ENCODE measurements at regions not wholly inside any gene's neighbourhood (a gene's known extent, or its start where the extent isn't known, plus 50 kb on each side); places are given as distances from the start of the nearest gene placed in this dataset.

- TF ChIP-seq CREB1 (IDR thresholded peaks at IDR 0.05; ENCODE audit: low read depth) (no peak), TCF12 (IDR thresholded peaks at IDR 0.05; ENCODE audit: low read depth) (no peak), USF1 (IDR thresholded peaks at IDR 0.05) (no peak), REST (IDR thresholded peaks at IDR 0.05; ENCODE audit: low read depth) (no peak), FOXM1 (IDR thresholded peaks at IDR 0.05; ENCODE audit: borderline replicate concordance, low read depth) (no peak), ZBTB7A (IDR thresholded peaks at IDR 0.05; ENCODE audit: low read depth) (no peak), EP300 (IDR thresholded peaks at IDR 0.05; ENCODE audit: borderline replicate concordance) (no peak), YY1 (IDR thresholded peaks at IDR 0.05; ENCODE audit: low read depth) (no peak)
Measured at GRCh38 chr7:11221984-11222383, 248.3 kb downstream of the PHF14 start.

- TF ChIP-seq ZBTB7A (IDR thresholded peaks at IDR 0.05; ENCODE audit: low read depth), result no peak
- no peak for TF ChIP-seq EP300 (IDR thresholded peaks at IDR 0.05; ENCODE audit: borderline replicate concordance)
- TF ChIP-seq YY1 (IDR thresholded peaks at IDR 0.05; ENCODE audit: low read depth), result no peak
- TF ChIP-seq RAD21 (IDR thresholded peaks at IDR 0.05; ENCODE audit: low read depth), result no peak
- TF ChIP-seq REST (IDR thresholded peaks at IDR 0.05; ENCODE audit: low read depth), result no peak
- no peak for TF ChIP-seq CREB1 (IDR thresholded peaks at IDR 0.05; ENCODE audit: low read depth)
- no peak for TF ChIP-seq TCF12 (IDR thresholded peaks at IDR 0.05; ENCODE audit: low read depth)
- no peak for TF ChIP-seq FOXM1 (IDR thresholded peaks at IDR 0.05; ENCODE audit: borderline replicate concordance, low read depth)
- TF ChIP-seq CEBPB (IDR thresholded peaks at IDR 0.05), result no peak
- no peak for TF ChIP-seq TAF1 (IDR thresholded peaks at IDR 0.05; ENCODE audit: low read depth)
- TF ChIP-seq NFIC (IDR thresholded peaks at IDR 0.05), result no peak
- no peak for TF ChIP-seq USF1 (IDR thresholded peaks at IDR 0.05)
- no peak for TF ChIP-seq TEAD4 (IDR thresholded peaks at IDR 0.05)
- TF ChIP-seq MAX (IDR thresholded peaks at IDR 0.05), result no peak
- no peak for TF ChIP-seq EGR1 (IDR thresholded peaks at IDR 0.05)
Measured at GRCh38 chr7:11224535-11224934, 250.9 kb downstream of the PHF14 start.

- TF ChIP-seq FOXM1 (IDR thresholded peaks at IDR 0.05; ENCODE audit: borderline replicate concordance, low read depth) (no peak), REST (IDR thresholded peaks at IDR 0.05; ENCODE audit: low read depth) (no peak), RAD21 (IDR thresholded peaks at IDR 0.05; ENCODE audit: low read depth) (no peak), TAF1 (IDR thresholded peaks at IDR 0.05; ENCODE audit: low read depth) (no peak), EP300 (IDR thresholded peaks at IDR 0.05; ENCODE audit: borderline replicate concordance) (no peak), TCF12 (IDR thresholded peaks at IDR 0.05; ENCODE audit: low read depth) (no peak), ZBTB7A (IDR thresholded peaks at IDR 0.05; ENCODE audit: low read depth) (no peak), CEBPB (IDR thresholded peaks at IDR 0.05) (no peak), NFIC (IDR thresholded peaks at IDR 0.05) (no peak), MAX (IDR thresholded peaks at IDR 0.05) (no peak), CREB1 (IDR thresholded peaks at IDR 0.05; ENCODE audit: low read depth) (no peak), YY1 (IDR thresholded peaks at IDR 0.05; ENCODE audit: low read depth) (no peak), USF1 (IDR thresholded peaks at IDR 0.05) (no peak), TEAD4 (IDR thresholded peaks at IDR 0.05) (no peak), EGR1 (IDR thresholded peaks at IDR 0.05) (no peak)
Measured at GRCh38 chr7:11228515-11228914, 254.8 kb downstream of the PHF14 start.

GRCh38 chr7:11231190-11231589, 257.5 kb downstream of the PHF14 start:
- TF ChIP-seq NFIC (IDR thresholded peaks at IDR 0.05) (no peak), TEAD4 (IDR thresholded peaks at IDR 0.05) (no peak), TCF12 (IDR thresholded peaks at IDR 0.05; ENCODE audit: low read depth) (no peak), RAD21 (IDR thresholded peaks at IDR 0.05; ENCODE audit: low read depth) (no peak), REST (IDR thresholded peaks at IDR 0.05; ENCODE audit: low read depth) (no peak), TAF1 (IDR thresholded peaks at IDR 0.05; ENCODE audit: low read depth) (no peak), MAX (IDR thresholded peaks at IDR 0.05) (no peak), FOXM1 (IDR thresholded peaks at IDR 0.05; ENCODE audit: borderline replicate concordance, low read depth) (no peak)

Measured in Ishikawa (cell line).